ENCODE measurements at regions not wholly inside any gene's neighbourhood (a gene's known extent, or its start where the extent isn't known, plus 50 kb on each side); places are given as distances from the start of the nearest gene placed in this dataset.

DNA sequence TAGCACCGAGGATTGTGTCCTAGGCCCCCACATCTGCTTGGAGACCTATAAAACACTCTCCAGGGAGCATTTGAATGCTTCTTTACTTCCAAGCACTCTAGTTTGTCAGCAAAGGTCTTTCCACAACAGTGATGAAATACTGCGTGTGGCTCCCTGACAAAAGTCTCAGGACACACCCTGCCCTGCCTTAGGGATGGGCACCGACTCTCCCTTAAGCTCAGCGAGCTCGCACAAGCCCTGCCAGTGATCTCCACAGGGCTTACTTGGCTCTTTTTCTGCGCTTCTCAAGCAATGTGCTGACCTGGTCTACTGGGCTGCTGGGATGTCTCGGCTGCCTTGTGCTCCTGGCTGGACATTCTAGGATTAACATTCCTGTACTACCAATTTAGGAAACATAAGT lies 84.3 kb upstream of the MPP7 start:
- H3K4me3 ChIP-seq: no peak overlapping the region
- no peaks in the 10 kb centered on the region for H3K79me2 ChIP-seq (ENCODE audit: control insufficient read depth, insufficient read depth, low read length)
- ChIA-PET CTCF (ENCODE audit: low intra/inter-chr PET ratio) (no interaction called here), POLR2A (no interaction called here)
- DNase-seq (ENCODE audit: extremely low read depth in 1 of 4, low spot score in 3 of 4) (no peak), FAIRE-seq (no peak), ATAC-seq (no peak)
- peaks cover 0 to 3% of the 10 kb centered on the region in 2 experiments; a peak in 2 of 5 replicates for H3K4me1 ChIP-seq (replicated peaks in 1 of 2; ENCODE audit: control insufficient read depth in 2 of 2, insufficient read depth in 2 of 2, low read length in 2 of 2)
- in situ Hi-C loops (cut with MboI) (loop anchor here (10.0 to 25.0 kb wide), 2 partner anchors 650 to 832 kb away; partner anchors contain the start of gene MKX), intact Hi-C loops (cut with micrococcal nuclease) (loop anchor here (10.0 kb wide), 1 partner anchor 1022 kb away; no protein-coding TSS in a partner anchor)
- H3K9ac ChIP-seq (ENCODE audit: insufficient read depth in 1 of 2, low read depth in 2 of 2, low read length in 2 of 2): no peak overlapping the region; a peak in 1 of 4 replicates
- H3K36me3 ChIP-seq (ENCODE audit: control insufficient read depth, insufficient read depth, low read length): no peaks in the 10 kb centered on the region
- H3K27ac ChIP-seq (ENCODE audit: extremely low read depth, low read depth, low read length): no peak overlapping the region
- TF ChIP-seq NELFE (IDR thresholded peaks at IDR 0.05; ENCODE audit: insufficient read depth, insufficient read length) (no peak), HDAC2 (IDR thresholded peaks at IDR 0.05) (no peak), NCOA6 (IDR thresholded peaks at IDR 0.05) (no peak)
- H3K9me1 ChIP-seq (ENCODE audit: control insufficient read depth, insufficient read depth, low read length): no peaks in the 10 kb centered on the region
- no peak overlapping the region for H3K4me2 ChIP-seq (ENCODE audit: insufficient read depth, low read length)
- H2AFZ ChIP-seq (ENCODE audit: low read depth, low read length): no peak overlapping the region
- WGBS (ENCODE audit: insufficient coverage, low coverage, missing lambda C conversion rate): 6% methylated on average over 7 of the region's 7 CpGs
- no peaks in the 10 kb centered on the region for H3K9me3 ChIP-seq (replicated peaks; ENCODE audit: control insufficient read depth, insufficient read depth, low read depth, low read length)
- no peaks in the 10 kb centered on the region for H4K20me1 ChIP-seq (replicated peaks; ENCODE audit: control insufficient read depth, insufficient read depth, low read length)
- H3K27me3 ChIP-seq (ENCODE audit: control insufficient read depth in 2 of 2, insufficient read depth in 2 of 2, low read length in 2 of 2): peaks cover 0 to 10% of the 10 kb centered on the region in 2 experiments; a peak in 2 of 5 replicates
- no TSS peak for BruUV-seq (replicated peaks)

DNA sequence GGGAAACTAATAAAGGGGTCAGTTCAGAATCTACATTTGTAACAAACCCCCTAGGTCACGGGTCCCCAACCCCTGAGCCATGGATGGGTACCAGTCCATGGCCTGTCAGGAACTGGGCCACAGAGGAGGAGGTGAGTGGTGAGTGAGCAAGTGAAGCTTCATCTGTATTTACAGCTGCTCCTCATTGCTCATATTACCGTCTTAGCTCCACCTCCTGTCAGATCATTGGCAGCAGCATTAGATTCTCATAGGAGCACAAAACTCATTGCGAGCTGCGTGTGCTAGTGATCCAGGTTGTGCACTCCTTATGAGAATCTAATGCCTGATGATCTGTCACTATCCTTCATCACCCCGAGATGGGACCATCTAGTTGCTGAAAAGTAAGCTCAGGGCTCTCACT lies 88.4 kb upstream of the MPP7 start:
- CTCF ChIA-PET (ENCODE audit: low intra/inter-chr PET ratio): no interaction called here
- TF ChIP-seq PHF8 (IDR thresholded peaks at IDR 0.05; ENCODE audit: borderline replicate concordance, low read length): no peak
- TF ChIP-seq THRAP3 (IDR thresholded peaks at IDR 0.05; ENCODE audit: borderline replicate concordance): no peak
- no peak for TF ChIP-seq ZNF282 (CRISPR knock-in tag; IDR thresholded peaks at IDR 0.05)
- TF ChIP-seq ZNF184 (CRISPR knock-in tag; IDR thresholded peaks at IDR 0.05): no peak
- no peak for TF ChIP-seq CCAR2 (IDR thresholded peaks at IDR 0.05; ENCODE audit: low read depth, low read length)
- no peak for TF ChIP-seq SIN3B (IDR thresholded peaks at IDR 0.05; ENCODE audit: low read depth)
- TF ChIP-seq, protein P1, sequence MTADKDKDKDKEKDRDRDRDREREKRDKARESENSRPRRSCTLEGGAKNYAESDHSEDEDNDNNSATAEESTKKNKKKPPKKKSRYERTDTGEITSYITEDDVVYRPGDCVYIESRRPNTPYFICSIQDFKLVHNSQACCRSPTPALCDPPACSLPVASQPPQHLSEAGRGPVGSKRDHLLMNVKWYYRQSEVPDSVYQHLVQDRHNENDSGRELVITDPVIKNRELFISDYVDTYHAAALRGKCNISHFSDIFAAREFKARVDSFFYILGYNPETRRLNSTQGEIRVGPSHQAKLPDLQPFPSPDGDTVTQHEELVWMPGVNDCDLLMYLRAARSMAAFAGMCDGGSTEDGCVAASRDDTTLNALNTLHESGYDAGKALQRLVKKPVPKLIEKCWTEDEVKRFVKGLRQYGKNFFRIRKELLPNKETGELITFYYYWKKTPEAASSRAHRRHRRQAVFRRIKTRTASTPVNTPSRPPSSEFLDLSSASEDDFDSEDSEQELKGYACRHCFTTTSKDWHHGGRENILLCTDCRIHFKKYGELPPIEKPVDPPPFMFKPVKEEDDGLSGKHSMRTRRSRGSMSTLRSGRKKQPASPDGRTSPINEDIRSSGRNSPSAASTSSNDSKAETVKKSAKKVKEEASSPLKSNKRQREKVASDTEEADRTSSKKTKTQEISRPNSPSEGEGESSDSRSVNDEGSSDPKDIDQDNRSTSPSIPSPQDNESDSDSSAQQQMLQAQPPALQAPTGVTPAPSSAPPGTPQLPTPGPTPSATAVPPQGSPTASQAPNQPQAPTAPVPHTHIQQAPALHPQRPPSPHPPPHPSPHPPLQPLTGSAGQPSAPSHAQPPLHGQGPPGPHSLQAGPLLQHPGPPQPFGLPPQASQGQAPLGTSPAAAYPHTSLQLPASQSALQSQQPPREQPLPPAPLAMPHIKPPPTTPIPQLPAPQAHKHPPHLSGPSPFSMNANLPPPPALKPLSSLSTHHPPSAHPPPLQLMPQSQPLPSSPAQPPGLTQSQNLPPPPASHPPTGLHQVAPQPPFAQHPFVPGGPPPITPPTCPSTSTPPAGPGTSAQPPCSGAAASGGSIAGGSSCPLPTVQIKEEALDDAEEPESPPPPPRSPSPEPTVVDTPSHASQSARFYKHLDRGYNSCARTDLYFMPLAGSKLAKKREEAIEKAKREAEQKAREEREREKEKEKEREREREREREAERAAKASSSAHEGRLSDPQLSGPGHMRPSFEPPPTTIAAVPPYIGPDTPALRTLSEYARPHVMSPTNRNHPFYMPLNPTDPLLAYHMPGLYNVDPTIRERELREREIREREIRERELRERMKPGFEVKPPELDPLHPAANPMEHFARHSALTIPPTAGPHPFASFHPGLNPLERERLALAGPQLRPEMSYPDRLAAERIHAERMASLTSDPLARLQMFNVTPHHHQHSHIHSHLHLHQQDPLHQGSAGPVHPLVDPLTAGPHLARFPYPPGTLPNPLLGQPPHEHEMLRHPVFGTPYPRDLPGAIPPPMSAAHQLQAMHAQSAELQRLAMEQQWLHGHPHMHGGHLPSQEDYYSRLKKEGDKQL (CRISPR knock-in tag; IDR thresholded peaks at IDR 0.05; ENCODE audit: borderline replicate concordance): no peak
- no peak for TF ChIP-seq ETV6 (IDR thresholded peaks at IDR 0.05; ENCODE audit: borderline replicate concordance in 1 of 2, low read depth in 2 of 2, low read length in 1 of 2)
- no peak for TF ChIP-seq ETV6 (CRISPR knock-in tag; IDR thresholded peaks at IDR 0.05; ENCODE audit: borderline replicate concordance)
- no peak for TF ChIP-seq RBM22 (IDR thresholded peaks at IDR 0.05; ENCODE audit: low read depth, low read length, poor library complexity, severe bottlenecking)

More for the DNA sequence above, 88.4 kb upstream of the MPP7 start:
- H3K27ac ChIP-seq (ENCODE audit: extremely low read depth, low read depth, low read length): no peak overlapping the region
- DNase-seq (ENCODE audit: extremely low read depth in 1 of 4, low spot score in 3 of 4) (no peak), FAIRE-seq (no peak), ATAC-seq (no peak)
- no peaks in the 10 kb centered on the region for H3K9me3 ChIP-seq (replicated peaks; ENCODE audit: control insufficient read depth, insufficient read depth, low read depth, low read length)
- no TSS peak for BruUV-seq (replicated peaks)
- H3K79me2 ChIP-seq (ENCODE audit: control insufficient read depth, insufficient read depth, low read length): no peaks in the 10 kb centered on the region
- H3K4me3 ChIP-seq: no peak overlapping the region
- no peak overlapping the region for H3K4me2 ChIP-seq (ENCODE audit: insufficient read depth, low read length)
- no peaks in the 10 kb centered on the region for H4K20me1 ChIP-seq (replicated peaks; ENCODE audit: control insufficient read depth, insufficient read depth, low read length)
- H3K9ac ChIP-seq (ENCODE audit: insufficient read depth in 1 of 2, low read depth in 2 of 2, low read length in 2 of 2): no peak overlapping the region
- 2% methylated on average over 5 of the region's 5 CpGs for WGBS (ENCODE audit: insufficient coverage, low coverage, missing lambda C conversion rate)
- intact Hi-C loops (cut with micrococcal nuclease): no loop called here
- in situ Hi-C loops (cut with MboI): loop anchor here (25.0 kb wide), 1 partner anchor 654 kb away; the partner anchor contains the start of gene MKX
- no peaks in the 10 kb centered on the region for H3K36me3 ChIP-seq (ENCODE audit: control insufficient read depth, insufficient read depth, low read length)
- H3K4me1 ChIP-seq (replicated peaks in 1 of 2; ENCODE audit: control insufficient read depth in 2 of 2, insufficient read depth in 2 of 2, low read length in 2 of 2): no peaks in the 10 kb centered on the region; a peak in 2 of 5 replicates
- no peaks in the 10 kb centered on the region for H3K9me1 ChIP-seq (ENCODE audit: control insufficient read depth, insufficient read depth, low read length)
- POLR2A ChIA-PET: no interaction called here
- H3K27me3 ChIP-seq (ENCODE audit: control insufficient read depth in 2 of 2, insufficient read depth in 2 of 2, low read length in 2 of 2): peaks cover 0 to 10% of the 10 kb centered on the region in 2 experiments; a peak in 2 of 5 replicates
- H2AFZ ChIP-seq (ENCODE audit: low read depth, low read length): no peak overlapping the region
